IMR-90 (cell line): ENCODE measurements at regions not wholly inside any gene's neighbourhood (a gene's known extent, or its start where the extent isn't known, plus 50 kb on each side); places are given as distances from the start of the nearest gene placed in this dataset.

Experiments used
- ATAC-seq: fragments of 200-7000 bp; cut with Tn5 transposase; 2 replicates; pipeline ENCODE4 v1.9.1; 2020; ENCODE audit warnings: low read depth, mild to moderate bottlenecking, moderate library complexity
- BruUV-seq: library from RNA; stranded (reverse); fragments of 400-500 nt; replicated peaks from 2 replicates; lab custom pipeline; 2021; lab: Mats Ljungman, UMichigan
- CTCF ChIA-PET: fragments of 300-600 bp; formaldehyde crosslinking; extraction: SDS; loops from one replicate; lab custom pipeline; 2021; ENCODE audit warnings: antibody characterized with exemption; lab: Yijun Ruan, JAX
- POLR2A ChIA-PET: fragments of 300-600 bp; sonication (Branson Sonifier 250); formaldehyde crosslinking; loops from one replicate; lab custom pipeline; 2022; ENCODE audit warnings: antibody characterized with exemption; ENCODE audit not compliant: unreplicated experiment; lab: Charles Lee
- DNase-seq: peaks from one replicate; pipeline ENCODE4 v3.0.0; 2013
- H2AFZ ChIP-seq: replicated peaks from 2 replicates; pipeline ENCODE3; 2013; ENCODE audit warnings: low read length, mild to moderate bottlenecking; ENCODE audit not compliant: poor library complexity
- H2AK5ac ChIP-seq: 2 replicates; pipeline ENCODE4 v1.6.1; 2013; ENCODE audit warnings: low read depth, low read length, inconsistent platforms
- H2AK9ac ChIP-seq: replicated peaks from 2 replicates; pipeline ENCODE3; 2013; ENCODE audit warnings: mild to moderate bottlenecking, low read depth, low read length, moderate library complexity; ENCODE audit not compliant: poor library complexity
- H2BK120ac ChIP-seq: 2 replicates; pipeline ENCODE4 v1.6.1; 2013; ENCODE audit warnings: low read depth, low read length, inconsistent platforms
- H2BK15ac ChIP-seq: 3 replicates; pipeline ENCODE4 v1.6.1; 2013; ENCODE audit warnings: low read depth, low read length, inconsistent platforms
- H2BK20ac ChIP-seq: 2 replicates; pipeline ENCODE4 v1.6.1; 2013; ENCODE audit warnings: low read depth, mild to moderate bottlenecking, inconsistent platforms, low read length, moderate library complexity
- H2BK5ac ChIP-seq: 2 replicates; pipeline ENCODE4 v1.6.1; 2013; ENCODE audit warnings: mild to moderate bottlenecking, low read depth, low read length, inconsistent platforms; ENCODE audit not compliant: poor library complexity, severe bottlenecking
- H3K14ac ChIP-seq: replicated peaks from 2 replicates; pipeline ENCODE4 v1.6.1; 2013; ENCODE audit warnings: low read depth, low read length, inconsistent platforms
- H3K18ac ChIP-seq: 2 replicates; pipeline ENCODE4 v1.6.1; 2013; ENCODE audit warnings: low read depth, low read length, control low read depth
- H3K23ac ChIP-seq: 2 replicates; pipeline ENCODE4 v1.6.1; 2013; ENCODE audit warnings: low read depth, low read length, inconsistent platforms
- H3K27ac ChIP-seq: 2 replicates; pipeline ENCODE4 v1.5.1; 2013; ENCODE audit warnings: mild to moderate bottlenecking, control low read depth, low read length; ENCODE audit not compliant: insufficient read depth
- H3K27me3 ChIP-seq: 2 replicates; pipeline ENCODE4 v1.6.1; 2013; ENCODE audit warnings: low read length; ENCODE audit not compliant: control insufficient read depth, insufficient read depth
- H3K36me3 ChIP-seq: 2 replicates; pipeline ENCODE4 v1.6.1; 2013; ENCODE audit warnings: low read length, mixed read lengths; ENCODE audit not compliant: control insufficient read depth, insufficient read depth
- H3K4ac ChIP-seq: 2 replicates; pipeline ENCODE4 v1.6.1; 2013; ENCODE audit warnings: low read depth, low read length, inconsistent platforms
- H3K4me1 ChIP-seq: 2 replicates; pipeline ENCODE4 v1.6.1; 2013; ENCODE audit warnings: low read length, mixed read lengths; ENCODE audit not compliant: control insufficient read depth, insufficient read depth
- H3K4me2 ChIP-seq: 2 replicates; pipeline ENCODE4 v1.6.1; 2013; ENCODE audit warnings: low read depth, mild to moderate bottlenecking, control low read depth, low read length, moderate library complexity
- H3K4me3 ChIP-seq: 2 replicates; pipeline ENCODE4 v1.5.1; 2013; ENCODE audit warnings: low read depth, mild to moderate bottlenecking, control low read depth, low read length, moderate library complexity; ENCODE audit not compliant: insufficient read depth
- H3K56ac ChIP-seq: 2 replicates; pipeline ENCODE4 v1.6.1; 2013; ENCODE audit warnings: low read length, inconsistent platforms; ENCODE audit not compliant: insufficient read depth; ENCODE audit errors: extremely low read depth
- H3K79me1 ChIP-seq, 2 experiments: 2 replicates each; pipeline ENCODE4 v1.6.1; 2013; ENCODE audit warnings: low read length in 2 of 2, inconsistent platforms in 1 of 2, low read depth in 1 of 2
- H3K9ac ChIP-seq: 2 replicates; pipeline ENCODE4 v1.6.1; 2013; ENCODE audit warnings: low read depth, low read length, control low read depth
- H3K9me1 ChIP-seq: 2 replicates; pipeline ENCODE4 v1.6.1; 2013; ENCODE audit warnings: low read length, inconsistent platforms; ENCODE audit not compliant: insufficient read depth
- H3K9me3 ChIP-seq: 2 replicates; pipeline ENCODE4 v1.6.1; 2013; ENCODE audit warnings: low read length; ENCODE audit not compliant: control insufficient read depth, insufficient read depth
- H4K20me1 ChIP-seq: 2 replicates; pipeline ENCODE4 v1.6.1; 2013; ENCODE audit warnings: low read length, inconsistent platforms; ENCODE audit not compliant: insufficient read depth
- H4K5ac ChIP-seq: 2 replicates; pipeline ENCODE4 v1.6.1; 2013; ENCODE audit warnings: mild to moderate bottlenecking, low read depth, low read length, control low read depth
- H4K8ac ChIP-seq, 2 experiments: 2 replicates each; pipeline ENCODE4 v1.6.1; 2013; ENCODE audit warnings: low read depth in 2 of 2, low read length in 2 of 2, control low read depth in 1 of 2, inconsistent platforms in 1 of 2
- H4K91ac ChIP-seq: 2 replicates; pipeline ENCODE4 v1.6.1; 2013; ENCODE audit warnings: low read depth, low read length, inconsistent platforms; ENCODE audit not compliant: insufficient read depth
- BHLHE40 ChIP-seq: fragments of 150-350 bp; IDR thresholded peaks from 2 replicates; pipeline ENCODE4 v1.6.1; 2016; ENCODE audit warnings: mild to moderate bottlenecking, low read depth, low read length
- CEBPB ChIP-seq: IDR thresholded peaks from 2 replicates; pipeline ENCODE4 v1.6.1; 2012; ENCODE audit warnings: low read depth, low read length, improper control_type of control experiment
- CHD1 ChIP-seq: IDR thresholded peaks from 2 replicates; pipeline ENCODE4 v1.6.1; 2012; ENCODE audit warnings: low read depth, low read length, improper control_type of control experiment
- FOS ChIP-seq: fragments of 150-350 bp; IDR thresholded peaks from 2 replicates; pipeline ENCODE4 v1.6.1; 2016; ENCODE audit warnings: low read depth, low read length
- MAFK ChIP-seq: IDR thresholded peaks from 2 replicates; pipeline ENCODE4 v1.6.1; 2012; ENCODE audit warnings: low read depth, low read length, improper control_type of control experiment
- MAZ ChIP-seq: IDR thresholded peaks from 2 replicates; pipeline ENCODE4 v1.6.1; 2012; ENCODE audit warnings: low read depth, mild to moderate bottlenecking, low read length, improper control_type of control experiment, moderate library complexity, borderline replicate concordance
- MXI1 ChIP-seq: IDR thresholded peaks from 2 replicates; pipeline ENCODE4 v1.6.1; 2012; ENCODE audit warnings: low read depth, mild to moderate bottlenecking, low read length, moderate library complexity, borderline replicate concordance
- NFE2L2 ChIP-seq: fragments of 150-350 bp; IDR thresholded peaks from 2 replicates; pipeline ENCODE4 v1.6.1; 2016; ENCODE audit warnings: low read depth, mild to moderate bottlenecking, low read length
- POLR2A ChIP-seq: IDR thresholded peaks from 2 replicates; pipeline ENCODE4 v1.6.1; 2012; ENCODE audit warnings: mild to moderate bottlenecking, low read depth, low read length
- RAD21 ChIP-seq: IDR thresholded peaks from 2 replicates; pipeline ENCODE4 v1.6.1; 2012; ENCODE audit warnings: low read length, improper control_type of control experiment
- RCOR1 ChIP-seq: IDR thresholded peaks from 2 replicates; pipeline ENCODE4 v1.6.1; 2012; ENCODE audit warnings: mild to moderate bottlenecking, low read length, improper control_type of control experiment; ENCODE audit not compliant: insufficient replicate concordance
- RFX5 ChIP-seq: IDR thresholded peaks from 2 replicates; pipeline ENCODE4 v1.8.0; 2012; ENCODE audit warnings: low read depth, mild to moderate bottlenecking, low read length, moderate library complexity
- SMC3 ChIP-seq: fragments of 150-350 bp; IDR thresholded peaks from 2 replicates; pipeline ENCODE4 v1.6.1; 2016; ENCODE audit warnings: low read depth, mild to moderate bottlenecking, antibody characterized with exemption, low read length, moderate library complexity
- USF2 ChIP-seq: fragments of 150-350 bp; IDR thresholded peaks from 2 replicates; pipeline ENCODE4 v1.6.1; 2017; ENCODE audit warnings: mild to moderate bottlenecking, antibody characterized with exemption, low read length, low read depth
- WGBS, 2 experiments: methylation state at CpG; one replicate each; pipeline versions ENCODE4 v1.1.5 to v1.1.7; 2013; ENCODE audit warnings: missing lambda C conversion rate in 2 of 2; ENCODE audit not compliant: insufficient read length in 1 of 2; ENCODE audit errors: extremely low coverage in 2 of 2; 5-methylcytosine and 5-hydroxymethylcytosine counted together
- dilution Hi-C: fragments of 300-500 bp; cut with HindIII; formaldehyde crosslinking; loops from one replicate; pipeline ENCODE4 v1.14.3; 2018; ENCODE audit warnings: low sequenced_read_pairs; ENCODE audit not compliant: unreplicated experiment
- in situ Hi-C: fragments of 300-500 bp; cut with MboI; formaldehyde crosslinking; loops from 3 replicates; pipeline ENCODE4 v1.14.3; 2019; ENCODE audit warnings: low sequenced_read_pairs, inconsistent platforms, mixed read lengths
- intact Hi-C: fragments of 100-400 bp; cut with micrococcal nuclease; formaldehyde crosslinking; loops from 2 replicates; pipeline ENCODE4 v1.10.0; 2022
- TF ChIP-seq, protein P1 (sequence below): fragments of 150-350 bp; IDR thresholded peaks from 2 replicates; pipeline ENCODE4 v1.6.1; 2016; ENCODE audit warnings: low read depth, mild to moderate bottlenecking, low read length, moderate library complexity, borderline replicate concordance
- TF ChIP-seq, protein P2 (sequence below): conservative IDR thresholded peaks from 2 replicates; pipeline ENCODE4 v1.5.1; 2012; ENCODE audit warnings: mild to moderate bottlenecking, low read depth, low read length, improper control_type of control experiment

GRCh38 chr4:152257601-152258066 is 278.3 kb downstream of the FBXW7 start:
- H3K4ac ChIP-seq = peak overlapping the region; percentile 80
- H2AK5ac ChIP-seq = peak overlapping the region; percentile 40; the same call in 1 of the 2 replicates
- peak overlapping the region; percentile 99 for H2BK120ac ChIP-seq
- no TSS peak for BruUV-seq
- POLR2A ChIA-PET = no interaction called here
- ATAC-seq (peak; percentile 56), DNase-seq (peak; percentile 31)
- H2AFZ ChIP-seq = peak overlapping the region; percentile 79
- CTCF ChIA-PET = no interaction called here
- no peaks in the 10 kb centered on the region for H3K79me1 ChIP-seq
- no peak overlapping the region for H3K9ac ChIP-seq
- WGBS, 2 experiments = no CpG with 5 or more reads among the region's 5 CpGs
- H3K4me3 ChIP-seq = no peak overlapping the region
- H3K9me1 ChIP-seq = peaks cover 16% of the 10 kb centered on the region; the same call in 1 of the 2 replicates
- no peak overlapping the region for H3K56ac ChIP-seq
- no peaks in the 10 kb centered on the region for H3K36me3 ChIP-seq
- H3K4me2 ChIP-seq = no peak overlapping the region
- no peak overlapping the region for H2AK9ac ChIP-seq
- H4K5ac ChIP-seq = peak overlapping the region; percentile 81; the same call in 1 of the 2 replicates
- H3K27me3 ChIP-seq = no peaks in the 10 kb centered on the region
- H2BK15ac ChIP-seq = peak overlapping the region; percentile 78; the same call in 2 of the 3 replicates
- H3K18ac ChIP-seq = peak overlapping the region; percentile 92
- H4K91ac ChIP-seq = peak overlapping the region; percentile 73
- dilution Hi-C loops = no loop called here
- H3K9me3 ChIP-seq = no peaks in the 10 kb centered on the region
- TF ChIP-seq MAFK (no peak), RAD21 (no peak), RCOR1 (no peak), MAZ (no peak), MXI1 (no peak), SMC3 (no peak), BHLHE40 (no peak), POLR2A (no peak), FOS (no peak), USF2 (no peak), NFE2L2 (no peak), CEBPB (no peak), RFX5 (no peak), CHD1 (no peak)
- TF ChIP-seq, protein P1, sequence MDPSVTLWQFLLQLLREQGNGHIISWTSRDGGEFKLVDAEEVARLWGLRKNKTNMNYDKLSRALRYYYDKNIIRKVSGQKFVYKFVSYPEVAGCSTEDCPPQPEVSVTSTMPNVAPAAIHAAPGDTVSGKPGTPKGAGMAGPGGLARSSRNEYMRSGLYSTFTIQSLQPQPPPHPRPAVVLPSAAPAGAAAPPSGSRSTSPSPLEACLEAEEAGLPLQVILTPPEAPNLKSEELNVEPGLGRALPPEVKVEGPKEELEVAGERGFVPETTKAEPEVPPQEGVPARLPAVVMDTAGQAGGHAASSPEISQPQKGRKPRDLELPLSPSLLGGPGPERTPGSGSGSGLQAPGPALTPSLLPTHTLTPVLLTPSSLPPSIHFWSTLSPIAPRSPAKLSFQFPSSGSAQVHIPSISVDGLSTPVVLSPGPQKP = no peak
- TF ChIP-seq, protein P2, sequence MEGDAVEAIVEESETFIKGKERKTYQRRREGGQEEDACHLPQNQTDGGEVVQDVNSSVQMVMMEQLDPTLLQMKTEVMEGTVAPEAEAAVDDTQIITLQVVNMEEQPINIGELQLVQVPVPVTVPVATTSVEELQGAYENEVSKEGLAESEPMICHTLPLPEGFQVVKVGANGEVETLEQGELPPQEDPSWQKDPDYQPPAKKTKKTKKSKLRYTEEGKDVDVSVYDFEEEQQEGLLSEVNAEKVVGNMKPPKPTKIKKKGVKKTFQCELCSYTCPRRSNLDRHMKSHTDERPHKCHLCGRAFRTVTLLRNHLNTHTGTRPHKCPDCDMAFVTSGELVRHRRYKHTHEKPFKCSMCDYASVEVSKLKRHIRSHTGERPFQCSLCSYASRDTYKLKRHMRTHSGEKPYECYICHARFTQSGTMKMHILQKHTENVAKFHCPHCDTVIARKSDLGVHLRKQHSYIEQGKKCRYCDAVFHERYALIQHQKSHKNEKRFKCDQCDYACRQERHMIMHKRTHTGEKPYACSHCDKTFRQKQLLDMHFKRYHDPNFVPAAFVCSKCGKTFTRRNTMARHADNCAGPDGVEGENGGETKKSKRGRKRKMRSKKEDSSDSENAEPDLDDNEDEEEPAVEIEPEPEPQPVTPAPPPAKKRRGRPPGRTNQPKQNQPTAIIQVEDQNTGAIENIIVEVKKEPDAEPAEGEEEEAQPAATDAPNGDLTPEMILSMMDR = no peak
- intact Hi-C loops = loop anchor here (5.0 kb wide), 1 partner anchor 220 kb away; no protein-coding TSS in a partner anchor
- no peaks in the 10 kb centered on the region for H4K20me1 ChIP-seq
- H2BK5ac ChIP-seq = peak overlapping the region; percentile 86
- 0 out of 2 replicates have a peak overlapping the region, but pooled peaks have one; percentile 40 for H3K23ac ChIP-seq
- peak overlapping the region; percentile 85 for H2BK20ac ChIP-seq
- H3K14ac ChIP-seq = peak overlapping the region; percentile 11
- H4K8ac ChIP-seq = peak overlapping the region; percentile 32 to 71; a peak in 3 of 4 replicates
- H3K27ac ChIP-seq = no peak overlapping the region; the same call in 1 of the 2 replicates
- peaks cover 18% of the 10 kb centered on the region for H3K4me1 ChIP-seq
- in situ Hi-C loops = no loop called here
